ENCODE measurements at regions not wholly inside any gene's neighbourhood (a gene's known extent, or its start where the extent isn't known, plus 50 kb on each side); places are given as distances from the start of the nearest gene placed in this dataset.

DNA sequence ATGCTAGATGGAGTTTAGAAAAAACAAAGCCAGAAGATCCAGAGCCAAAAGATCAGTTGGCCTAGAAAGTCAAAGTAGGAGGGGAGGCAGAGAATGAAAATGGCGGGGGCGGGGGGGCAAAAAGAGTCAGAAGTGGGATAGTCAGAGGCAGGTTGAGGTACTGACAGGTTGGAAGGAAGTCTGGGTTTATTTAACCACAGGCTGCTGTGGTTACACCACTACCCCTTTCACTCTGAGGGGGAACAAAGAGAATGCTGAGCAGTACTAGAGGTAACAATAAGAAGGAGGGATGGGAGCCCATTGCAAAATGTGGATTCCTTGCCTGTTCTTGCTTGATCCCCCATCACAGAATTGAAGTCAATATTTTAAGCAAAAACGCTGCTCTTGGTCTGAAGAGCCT lies 111.8 kb downstream of the CAVIN4 start:
- 74 to 82% (median 75%) methylated on average over 3 of the region's 3 CpGs for WGBS, 4 donors
- Histone ChIP-seq H3K9me3 (no peaks in the 10 kb centered on the region), H3K4me1 (no peaks in the 10 kb centered on the region), H3K4me3 (no peak overlapping the region), H3K36me3 (no peaks in the 10 kb centered on the region), H3K27ac (no peak overlapping the region), H3K27me3 (no peaks in the 10 kb centered on the region)
- intact Hi-C loops (cut with DNase I): loop anchor here in 1 of 10 donors (10.0 kb wide), 1 partner anchor 65 kb away; no protein-coding TSS in a partner anchor
- DNase-seq (no peak), ATAC-seq (no peak)
- no peak for TF ChIP-seq POLR2A (IDR thresholded peaks at IDR 0.05)
- TF ChIP-seq CTCF (IDR thresholded peaks at IDR 0.05): no peak

DNA sequence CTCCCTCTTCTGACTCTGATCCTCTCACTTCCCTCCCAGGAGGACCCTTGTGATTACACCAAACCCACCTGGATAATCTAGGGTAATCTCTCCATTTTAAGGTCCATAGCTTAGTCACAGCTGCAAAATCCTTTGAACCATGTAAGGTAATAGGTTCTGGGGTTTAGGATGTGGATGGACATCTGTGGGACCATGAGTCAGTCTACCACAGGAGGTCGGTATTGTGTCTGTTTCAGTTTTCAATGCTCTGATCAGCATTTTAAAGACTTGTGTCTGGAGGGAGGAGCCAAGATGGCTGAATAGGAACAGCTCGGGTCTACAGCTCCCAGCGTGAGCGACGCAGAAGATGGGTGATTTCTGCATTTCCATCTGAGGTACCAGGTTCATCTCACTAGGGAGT lies 112.6 kb downstream of the CAVIN4 start:
- intact Hi-C loops (cut with DNase I): no loop called here
- Histone ChIP-seq H3K36me3 (no peaks in the 10 kb centered on the region), H3K4me3 (no peak overlapping the region), H3K27me3 (no peaks in the 10 kb centered on the region), H3K4me1 (no peaks in the 10 kb centered on the region), H3K9me3 (no peaks in the 10 kb centered on the region), H3K27ac (no peak overlapping the region)
- DNase-seq: no peak
- WGBS, 4 donors: 91 to 93% (median 91%) methylated on average over 5 of the region's 5 CpGs
- TF ChIP-seq POLR2A (IDR thresholded peaks at IDR 0.05) (no peak), CTCF (IDR thresholded peaks at IDR 0.05) (no peak)
- no peak for ATAC-seq

DNA sequence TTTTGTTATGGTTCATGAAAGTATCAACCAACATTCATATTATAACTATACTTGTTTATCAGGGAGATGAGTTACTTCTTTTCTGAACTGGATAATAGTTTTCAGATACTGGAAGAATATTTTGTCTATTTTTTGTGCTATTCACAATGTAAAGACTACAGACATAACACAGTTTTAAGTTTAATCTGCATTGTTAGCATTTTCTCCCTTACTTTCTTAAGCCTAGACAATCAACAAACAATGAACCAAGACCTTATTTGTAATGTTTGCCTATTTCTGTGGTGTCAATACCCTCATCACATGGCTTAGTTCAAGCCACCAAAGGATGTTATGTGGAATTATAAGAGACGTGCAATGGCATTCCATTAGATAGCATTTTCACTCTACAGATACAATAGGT lies 119.5 kb downstream of the CAVIN4 start:
- DNase-seq: no peak
- 78 to 93% (median 82%) methylated on average over 1 of the region's 1 CpG for WGBS, 4 donors
- Histone ChIP-seq H3K4me3 (no peak overlapping the region), H3K27me3 (no peaks in the 10 kb centered on the region), H3K4me1 (no peaks in the 10 kb centered on the region), H3K27ac (no peak overlapping the region), H3K36me3 (no peaks in the 10 kb centered on the region), H3K9me3 (no peaks in the 10 kb centered on the region)
- TF ChIP-seq POLR2A (IDR thresholded peaks at IDR 0.05) (no peak), CTCF (IDR thresholded peaks at IDR 0.05) (no peak)
- intact Hi-C loops (cut with DNase I): no loop called here
- ATAC-seq: no peak

- TF ChIP-seq POLR2A (IDR thresholded peaks at IDR 0.05) (no peak), CTCF (IDR thresholded peaks at IDR 0.05) (no peak)
- H3K9me3 ChIP-seq: no peaks in the 10 kb centered on the region
Observed at GRCh38 chr9:100698945-100699344, 121.1 kb downstream of the CAVIN4 start.

More at GRCh38 chr9:100698945-100699344, 121.1 kb downstream of the CAVIN4 start:
- Histone ChIP-seq H3K4me3 (no peak overlapping the region), H3K27me3 (no peaks in the 10 kb centered on the region), H3K36me3 (no peaks in the 10 kb centered on the region), H3K27ac (no peak overlapping the region), H3K4me1 (no peaks in the 10 kb centered on the region)
- WGBS, 4 donors: 50 to 71% (median 52%) methylated on average over 1 of the region's 1 CpG
- no peak for ATAC-seq
- no peak for DNase-seq
- intact Hi-C loops (cut with DNase I): no loop called here

Measured in heart left ventricle (tissue), 16 donors.